D721Med (cell line): ENCODE measurements at regions not wholly inside any gene's neighbourhood (a gene's known extent, or its start where the extent isn't known, plus 50 kb on each side); places are given as distances from the start of the nearest gene placed in this dataset.

ENCODE experiments used
- DNase-seq: peaks from one replicate; pipeline ENCODE4 v3.0.0; 2011; ENCODE audit warnings: low spot score; ENCODE audit not compliant: insufficient read length
- FAIRE-seq: peaks from 2 replicates; lab custom pipeline; 2011; peaks lifted over from hg19 to GRCh38; lab: Jason Lieb, UNC
- TF ChIP-seq, protein P1 (sequence below): IDR thresholded peaks from 2 replicates; pipeline ENCODE4 v1.5.1; 2012; ENCODE audit warnings: mild to moderate bottlenecking, control low read depth; ENCODE audit not compliant: insufficient read depth; ENCODE audit errors: missing control alignments

DNA sequence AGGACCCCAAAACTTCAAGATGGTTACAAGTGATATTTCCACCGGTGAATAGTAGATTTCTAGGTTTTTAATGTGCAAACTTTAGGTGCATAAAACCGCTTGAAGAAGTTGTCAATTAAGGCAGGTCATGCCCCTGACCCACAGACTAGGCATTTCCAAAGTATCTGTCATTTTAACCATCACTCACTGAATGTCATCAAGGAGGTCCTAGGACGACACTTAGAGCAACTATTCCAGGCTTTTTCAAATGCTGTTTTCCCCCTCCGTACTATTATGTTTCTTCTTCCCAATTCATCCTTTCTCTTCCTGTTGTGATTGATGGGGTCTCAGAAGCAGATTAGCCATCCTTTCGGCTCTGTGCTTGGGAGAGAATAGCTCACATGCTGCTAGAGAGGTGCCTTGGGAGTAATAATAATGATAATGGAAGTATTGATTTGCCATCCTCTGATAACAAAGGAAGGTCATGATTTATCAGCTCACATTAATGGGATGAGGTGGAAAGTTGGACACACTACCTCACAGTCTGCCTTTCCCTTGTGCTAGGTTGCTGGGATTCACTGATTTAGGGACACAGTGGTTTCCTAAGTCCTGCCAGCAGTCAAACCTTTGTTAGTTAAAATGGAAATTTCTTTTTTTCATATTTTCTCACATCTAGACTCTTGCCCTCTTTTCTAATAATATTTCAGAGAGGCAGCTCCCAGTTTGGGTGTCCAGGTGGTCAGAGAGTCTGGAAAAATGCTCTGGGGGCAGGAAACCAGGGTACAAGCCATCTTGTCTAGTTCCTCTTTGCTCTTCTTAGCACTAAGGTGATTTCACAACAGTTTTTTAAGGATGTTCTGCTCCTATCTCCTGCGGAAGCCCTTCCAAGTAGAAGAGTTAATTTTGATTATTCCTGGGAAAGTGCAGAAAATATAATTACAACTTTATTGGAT, 67.0 kb downstream of the PTTG1 start:
- DNase-seq (no peak), FAIRE-seq (no peak)
- TF ChIP-seq, protein P1, sequence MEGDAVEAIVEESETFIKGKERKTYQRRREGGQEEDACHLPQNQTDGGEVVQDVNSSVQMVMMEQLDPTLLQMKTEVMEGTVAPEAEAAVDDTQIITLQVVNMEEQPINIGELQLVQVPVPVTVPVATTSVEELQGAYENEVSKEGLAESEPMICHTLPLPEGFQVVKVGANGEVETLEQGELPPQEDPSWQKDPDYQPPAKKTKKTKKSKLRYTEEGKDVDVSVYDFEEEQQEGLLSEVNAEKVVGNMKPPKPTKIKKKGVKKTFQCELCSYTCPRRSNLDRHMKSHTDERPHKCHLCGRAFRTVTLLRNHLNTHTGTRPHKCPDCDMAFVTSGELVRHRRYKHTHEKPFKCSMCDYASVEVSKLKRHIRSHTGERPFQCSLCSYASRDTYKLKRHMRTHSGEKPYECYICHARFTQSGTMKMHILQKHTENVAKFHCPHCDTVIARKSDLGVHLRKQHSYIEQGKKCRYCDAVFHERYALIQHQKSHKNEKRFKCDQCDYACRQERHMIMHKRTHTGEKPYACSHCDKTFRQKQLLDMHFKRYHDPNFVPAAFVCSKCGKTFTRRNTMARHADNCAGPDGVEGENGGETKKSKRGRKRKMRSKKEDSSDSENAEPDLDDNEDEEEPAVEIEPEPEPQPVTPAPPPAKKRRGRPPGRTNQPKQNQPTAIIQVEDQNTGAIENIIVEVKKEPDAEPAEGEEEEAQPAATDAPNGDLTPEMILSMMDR = no peak

DNA sequence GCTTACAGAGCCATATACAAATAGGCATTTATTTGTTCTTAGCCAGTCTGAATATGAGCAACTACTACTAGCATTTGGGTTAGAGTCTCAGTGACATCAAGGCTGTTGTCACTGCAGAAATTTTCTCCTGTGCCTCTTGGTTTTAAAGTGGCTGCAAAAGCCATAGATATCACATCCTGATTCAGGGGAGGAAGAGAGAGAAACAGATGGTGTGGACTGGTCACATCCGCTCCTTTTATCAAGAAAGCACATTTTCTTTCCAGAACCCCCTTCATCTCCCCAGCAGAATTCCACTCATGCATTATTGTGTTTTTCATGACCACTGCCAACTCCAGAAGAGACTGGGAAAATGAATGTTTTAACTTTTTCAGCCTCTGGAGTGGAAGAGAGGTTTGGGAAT, 69.8 kb downstream of the PTTG1 start:
- FAIRE-seq = no peak
- DNase-seq = no peak

DNA sequence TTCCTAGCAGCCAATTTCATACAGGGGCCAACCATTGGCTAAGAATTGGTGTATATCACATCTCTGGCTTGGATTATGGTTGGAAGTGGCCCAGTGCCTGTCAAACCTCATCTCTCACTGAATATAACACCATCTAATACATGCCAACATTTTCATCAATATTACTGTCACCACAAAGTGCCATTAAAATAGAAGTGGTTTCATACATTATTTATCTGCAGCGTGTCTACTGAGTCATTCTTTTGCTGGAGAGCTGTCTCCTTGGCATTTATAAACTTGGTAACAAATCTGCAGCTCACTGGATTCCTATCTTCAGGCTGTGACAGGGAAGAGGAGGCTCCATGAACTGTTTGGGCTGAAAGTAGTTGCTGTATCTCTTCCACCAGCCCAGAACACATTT, 70.9 kb downstream of the PTTG1 start:
- FAIRE-seq = no peak
- TF ChIP-seq, protein P1 = no peak

More for the DNA sequence above, 69.8 kb downstream of the PTTG1 start:
- TF ChIP-seq, protein P1 = no peak

DNA sequence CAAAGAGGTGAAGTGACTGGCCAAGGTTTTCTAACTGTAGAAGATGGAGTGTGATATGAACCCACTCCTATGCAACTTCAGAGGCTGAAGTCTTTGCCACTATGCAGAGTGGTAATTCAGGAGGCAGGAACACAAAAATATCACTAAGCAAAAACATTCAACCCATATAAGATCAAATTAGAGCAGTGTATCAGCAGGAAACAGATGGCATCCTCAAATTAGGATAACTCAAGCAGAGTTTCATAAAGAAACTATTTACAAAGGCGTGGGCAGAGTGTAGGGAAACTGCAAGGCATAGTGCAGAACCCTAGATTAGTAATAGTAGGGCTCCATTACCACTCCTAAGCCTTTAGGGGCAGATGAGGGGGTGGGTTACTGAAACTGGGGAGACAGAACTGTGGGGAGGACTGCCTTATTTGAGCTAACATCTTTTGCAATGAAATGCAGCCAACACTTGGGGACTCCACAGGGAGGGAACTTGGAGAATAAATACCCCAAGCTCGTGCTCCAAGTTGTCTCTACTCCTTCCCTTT, 72.2 kb downstream of the PTTG1 start:
- no peak for FAIRE-seq
- TF ChIP-seq, protein P1 = no peak
- no peak for DNase-seq

More for the DNA sequence above, 70.9 kb downstream of the PTTG1 start:
- DNase-seq = no peak

DNA sequence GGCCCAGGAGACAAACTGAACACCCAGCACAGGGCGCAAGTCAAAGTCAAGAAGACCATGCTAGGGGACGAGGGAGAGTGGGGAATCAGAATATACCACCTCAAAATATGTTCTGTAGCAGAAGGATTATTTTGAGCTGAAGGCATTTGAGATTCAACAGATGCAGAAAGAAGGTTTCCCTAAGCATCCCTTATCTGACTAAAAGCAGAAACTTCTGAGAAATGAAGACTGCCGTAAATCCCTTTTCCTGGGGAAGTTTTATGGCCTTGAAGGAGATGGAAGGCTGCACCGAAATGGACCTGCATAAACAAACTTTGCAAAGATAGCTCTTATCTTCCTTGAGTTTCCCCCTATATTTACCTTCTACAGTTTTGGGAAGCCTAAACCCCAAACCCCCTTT, 72.8 kb downstream of the PTTG1 start:
- no peak for DNase-seq
- TF ChIP-seq, protein P1 = no peak
- no peak for FAIRE-seq

DNA sequence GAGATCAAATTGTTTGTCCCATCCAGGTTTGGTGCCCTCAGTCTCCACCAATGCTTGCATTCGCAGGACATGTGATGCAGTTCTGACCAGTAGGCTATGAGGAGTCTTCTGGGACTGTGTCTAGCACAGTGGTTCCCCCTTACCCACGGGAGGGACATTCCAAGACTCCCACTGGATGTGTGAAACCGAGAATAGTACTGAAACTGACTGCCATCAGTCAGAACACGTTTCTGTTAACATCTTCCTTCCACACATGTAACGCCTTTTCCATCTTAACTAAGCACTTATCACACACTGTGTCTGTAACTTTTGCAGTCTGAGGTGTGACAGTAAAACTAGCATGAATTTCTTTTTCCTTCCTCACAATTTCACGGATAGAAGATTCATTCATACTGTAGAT, 74.7 kb downstream of the PTTG1 start:
- FAIRE-seq (no peak), DNase-seq (no peak)
- TF ChIP-seq, protein P1 = no peak

DNA sequence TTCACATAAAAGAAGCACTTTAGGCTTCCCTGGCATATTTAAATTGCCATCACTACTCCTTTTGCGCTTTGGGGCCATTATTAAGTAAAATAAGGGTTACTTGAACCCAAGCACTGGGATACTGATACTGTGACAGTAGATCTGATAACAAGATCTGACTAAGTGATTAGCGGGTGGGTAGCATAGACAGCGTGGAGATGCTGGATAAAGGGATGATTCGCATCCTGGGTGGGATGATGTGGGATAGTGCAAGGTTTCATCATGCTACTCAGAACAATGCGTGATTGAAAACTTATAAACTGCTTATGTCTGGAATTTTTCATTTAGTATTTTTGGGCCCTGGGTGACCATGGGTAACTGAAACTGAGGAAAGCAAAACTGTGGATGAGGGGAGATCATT, 75.1 kb downstream of the PTTG1 start:
- FAIRE-seq = no peak
- TF ChIP-seq, protein P1 = no peak
- DNase-seq = no peak
